DOHH2 (cell line): ENCODE measurements at regions not wholly inside any gene's neighbourhood (a gene's known extent, or its start where the extent isn't known, plus 50 kb on each side); places are given as distances from the start of the nearest gene placed in this dataset.

ENCODE experiments used
- CTCF ChIP-seq: fragments of 200-600 bp; sonication (generic); IDR thresholded peaks from one replicate; pipeline ENCODE4 v1.5.1; 2014; ENCODE audit warnings: antibody characterized with exemption, mild to moderate bottlenecking, low read depth, low read length; ENCODE audit not compliant: poor library complexity, severe bottlenecking
- EZH2phosphoT487 ChIP-seq: fragments of 200-600 bp; sonication (generic); IDR thresholded peaks from 2 replicates; pipeline ENCODE4 v1.6.1; 2017; ENCODE audit warnings: borderline replicate concordance, mild to moderate bottlenecking, antibody characterized with exemption, low read length, moderate library complexity, mixed read lengths

- TF ChIP-seq CTCF (no peak), EZH2phosphoT487 (no peak)
Observed at GRCh38 chr7:18200855-18201254, 173.2 kb upstream of the PRPS1L1 start.
